NCI-H128 (cell line): ENCODE measurements at regions not wholly inside any gene's neighbourhood (a gene's known extent, or its start where the extent isn't known, plus 50 kb on each side); places are given as distances from the start of the nearest gene placed in this dataset.
"Not testable (repeated sequence)": the region's sequence is repeated elsewhere in the genome, so short reads cannot be mapped to it uniquely, and the experiment has no call there.

Source experiments
- DNase-seq: peaks from one replicate; lab custom pipeline; 2025; ENCODE audit not compliant: unreplicated experiment; lab: John Stamatoyannopoulos, UW

DNA sequence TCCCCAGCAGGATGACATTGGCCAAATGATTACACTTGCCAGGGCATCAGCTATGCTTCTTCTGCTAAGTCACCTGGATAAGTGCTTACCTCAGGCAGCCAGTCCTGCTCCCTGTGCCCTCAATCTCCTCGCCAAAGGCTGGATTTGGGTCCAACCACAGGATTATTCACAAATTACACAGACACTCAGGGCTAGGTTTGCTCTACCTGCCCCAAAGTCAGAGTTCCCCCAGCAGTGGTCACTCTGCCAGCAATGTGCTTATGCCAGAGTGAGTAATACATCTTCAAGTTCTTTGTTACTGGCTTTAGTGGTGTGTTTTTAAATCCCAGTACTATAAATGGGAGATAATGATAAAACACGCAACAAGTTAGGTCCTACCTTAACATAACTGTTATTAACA lies 189.7 kb upstream of the SEMA3D start:
- DNase-seq = no peak

DNA sequence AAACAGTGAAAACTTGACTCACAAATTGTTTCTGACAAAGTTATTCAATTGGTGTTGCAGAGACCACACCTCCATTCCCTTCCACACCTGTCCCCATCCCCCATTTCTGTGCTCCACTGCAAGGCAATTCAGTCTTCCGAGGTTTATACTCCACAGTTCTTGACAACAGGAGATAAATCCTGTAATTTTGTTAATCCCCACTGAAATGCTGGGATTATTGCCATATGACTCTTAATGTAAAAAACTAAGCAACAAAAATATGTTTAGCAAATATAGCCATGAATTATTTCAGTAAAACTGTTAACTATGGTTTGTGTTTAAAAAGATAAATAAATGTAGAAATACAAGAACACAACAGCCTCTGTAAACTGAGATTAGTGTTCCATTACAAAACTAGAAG lies 170.1 kb upstream of the SEMA3D start:
- DNase-seq = no peak

DNA sequence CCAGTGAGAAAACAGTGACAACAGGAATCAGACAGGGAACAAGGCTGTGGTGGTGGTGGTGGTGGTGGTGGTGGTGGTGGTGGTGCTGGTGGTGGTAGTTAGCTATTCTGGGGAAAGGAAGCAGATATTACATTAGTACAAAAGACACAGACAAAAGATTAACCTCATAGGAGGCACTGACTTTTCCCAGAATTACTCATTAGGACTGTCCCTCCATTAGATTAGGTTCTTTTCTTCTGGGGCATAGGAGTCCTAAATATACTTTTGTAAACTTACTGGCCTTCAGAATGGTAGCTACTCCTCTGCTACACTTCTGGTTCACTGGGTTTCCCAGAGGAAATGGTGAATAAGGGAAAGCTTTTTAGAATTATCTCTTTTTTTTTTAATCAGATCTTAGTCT lies 156.6 kb upstream of the SEMA3D start:
- no peak for DNase-seq

DNA sequence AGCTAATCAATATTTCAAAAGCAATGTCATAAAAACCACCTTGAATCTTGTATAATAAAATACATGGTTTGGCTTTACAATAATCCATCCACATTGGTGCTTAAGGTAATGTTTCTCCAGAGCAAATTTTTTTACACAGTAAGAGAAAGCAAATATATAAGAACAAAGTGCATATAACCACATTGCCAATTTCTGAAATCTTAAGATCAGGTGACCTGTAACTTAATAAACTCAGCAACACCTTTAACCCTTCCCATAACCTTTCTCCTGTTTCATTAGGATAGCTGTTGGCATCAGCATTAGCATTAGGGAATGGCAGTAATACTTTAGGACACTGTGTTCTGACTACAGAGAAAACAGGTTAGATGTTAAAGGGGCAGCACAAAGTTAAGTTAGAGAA lies 155.9 kb upstream of the SEMA3D start:
- no peak for DNase-seq

DNA sequence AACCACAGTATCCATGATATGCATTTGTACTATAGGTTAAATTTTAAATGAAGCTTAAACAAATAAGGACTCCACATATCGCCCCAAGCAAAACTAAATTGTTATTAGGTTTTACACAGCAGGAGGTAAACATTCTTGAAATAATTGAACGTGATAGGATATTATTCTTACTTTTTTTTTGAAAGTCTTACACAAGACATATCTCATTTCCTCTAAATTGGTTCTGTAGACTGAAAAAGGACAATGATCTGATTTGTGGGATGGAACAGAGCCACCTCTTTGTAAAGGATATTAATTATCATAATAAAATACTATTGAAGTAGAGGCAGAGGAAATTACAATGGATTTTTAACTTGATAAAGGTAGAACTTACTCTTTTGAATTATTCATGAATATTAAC lies 155.1 kb upstream of the SEMA3D start:
- DNase-seq = no peak

DNA sequence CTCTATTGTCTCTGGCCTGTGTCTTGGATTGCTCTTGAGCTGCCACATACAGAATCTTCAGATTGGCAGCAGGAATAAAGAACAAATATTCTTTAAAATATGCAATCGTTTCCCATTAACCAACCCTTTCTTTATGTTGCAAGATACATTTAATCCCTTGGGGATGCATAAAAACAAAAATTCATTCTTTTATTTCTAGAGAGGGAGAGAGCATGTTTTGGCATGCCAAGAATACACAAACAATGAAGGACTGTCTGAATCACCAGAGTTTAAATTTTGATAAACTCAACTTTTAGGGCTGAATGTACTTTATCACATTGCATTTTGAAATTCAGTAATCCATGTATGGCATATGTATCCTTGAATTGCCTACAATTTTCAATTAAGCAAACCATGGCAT lies 154.3 kb upstream of the SEMA3D start:
- no peak for DNase-seq

DNA sequence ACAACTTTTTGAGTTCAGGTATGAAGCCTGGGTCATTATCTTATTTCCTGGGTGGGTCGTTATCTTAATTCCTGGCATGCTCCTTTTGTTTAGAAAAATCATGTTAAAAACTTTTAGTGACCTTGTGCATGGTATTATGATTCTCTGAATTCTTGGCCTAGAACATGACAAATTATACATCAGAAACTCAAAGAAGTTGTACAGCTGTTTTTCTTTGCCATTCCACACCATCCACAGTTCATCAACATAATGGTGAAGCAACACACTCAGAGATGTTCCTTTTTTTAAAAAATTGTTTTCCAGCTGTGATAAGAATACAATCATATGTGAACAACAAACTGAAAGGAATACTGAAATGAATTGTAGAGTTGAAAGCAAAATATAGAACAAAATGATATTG lies 149.2 kb upstream of the SEMA3D start:
- DNase-seq = no peak

DNA sequence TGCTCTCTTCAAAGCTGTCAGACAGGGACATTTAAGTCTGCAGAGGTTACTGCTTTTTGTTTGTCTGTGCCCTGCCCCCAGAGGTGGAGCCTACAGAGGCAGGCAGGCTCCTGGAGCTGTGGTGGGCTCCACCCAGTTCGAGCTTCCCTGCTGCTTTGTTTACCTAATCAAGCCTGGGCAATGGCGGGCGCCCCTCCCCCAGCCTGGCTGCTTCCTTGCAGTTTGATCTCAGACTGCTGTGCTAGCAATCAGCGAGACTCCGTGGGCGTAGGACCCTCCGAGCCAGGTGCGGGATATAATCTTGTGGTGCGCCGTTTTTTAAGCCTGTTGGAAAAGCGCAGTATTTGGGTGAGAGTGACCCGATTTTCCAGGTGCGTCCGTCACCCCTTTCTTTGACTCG lies 148.3 kb upstream of the SEMA3D start:
- DNase-seq = not testable (repeated sequence)

DNA sequence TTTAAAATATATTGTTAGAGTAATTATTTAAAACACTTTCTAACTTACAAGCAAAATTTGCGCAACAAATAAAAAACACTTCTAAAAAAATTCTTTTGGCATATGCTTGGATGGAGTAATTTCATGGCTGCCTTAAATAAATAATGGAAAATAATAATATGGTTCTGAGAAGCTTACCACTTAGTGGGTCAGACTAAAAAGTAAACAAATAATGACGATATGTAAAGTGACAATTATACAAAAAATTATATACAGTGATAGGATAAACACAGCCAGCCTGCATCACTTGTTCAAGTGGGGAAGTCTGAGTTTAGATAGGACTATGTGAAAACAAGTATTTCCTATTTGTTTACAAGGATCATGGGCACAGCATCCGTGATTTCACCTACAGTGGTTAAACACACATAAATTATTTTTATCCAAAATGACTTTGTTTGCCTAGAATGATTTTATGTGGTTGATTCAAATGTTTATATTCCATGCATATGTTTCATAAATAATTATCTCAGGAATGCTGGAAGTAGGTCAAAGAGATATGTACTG lies 141.7 kb upstream of the SEMA3D start:
- DNase-seq = no peak

DNA sequence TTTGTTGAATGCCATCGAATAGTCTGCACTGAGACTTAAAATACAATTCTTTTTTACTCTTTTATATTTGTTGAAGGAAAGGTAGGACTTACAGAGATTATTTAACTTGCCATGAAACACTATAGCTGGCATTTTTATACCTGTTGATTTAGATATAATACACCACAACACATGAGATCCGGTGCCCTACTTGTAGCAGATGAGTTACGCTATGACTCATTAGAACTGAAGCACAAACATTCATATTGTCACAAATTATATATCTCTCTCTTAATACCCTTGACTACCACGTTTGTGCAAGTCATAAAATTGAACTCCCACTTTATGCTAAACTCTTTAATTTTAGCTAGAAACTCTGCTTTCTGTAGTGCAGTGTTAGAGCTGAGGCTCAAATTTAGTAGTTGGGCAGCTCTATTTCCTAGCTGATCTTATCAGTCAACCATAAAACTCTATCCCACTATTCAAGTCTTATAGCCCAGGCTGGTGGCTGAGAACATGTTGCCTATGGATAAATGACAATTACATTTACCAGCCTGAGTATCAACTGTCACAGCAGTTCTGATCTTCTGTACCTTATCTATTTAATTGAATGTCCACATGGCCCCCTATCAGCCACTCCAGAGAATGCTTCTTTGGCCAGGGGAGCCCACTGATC lies 137.4 kb upstream of the SEMA3D start:
- no peak for DNase-seq

DNA sequence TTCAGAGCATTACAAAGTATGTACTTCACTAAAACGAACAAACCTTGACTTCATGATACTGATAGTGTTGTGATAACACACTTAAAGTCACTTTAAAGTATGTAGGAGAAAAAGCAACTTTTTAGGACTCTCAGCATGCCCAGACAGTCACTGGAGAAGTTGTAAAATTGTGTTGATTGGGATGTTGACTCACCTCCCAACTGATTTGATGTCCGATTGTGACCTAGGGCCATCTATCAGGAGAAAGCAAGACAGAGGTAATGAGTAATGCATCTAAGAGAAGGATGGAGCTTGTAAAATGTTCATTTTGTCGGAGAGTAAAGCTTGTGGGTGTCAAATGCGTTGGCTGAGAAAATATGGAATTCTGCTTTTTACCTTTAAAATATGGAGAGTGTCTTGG lies 135.4 kb upstream of the SEMA3D start:
- DNase-seq = no peak

DNA sequence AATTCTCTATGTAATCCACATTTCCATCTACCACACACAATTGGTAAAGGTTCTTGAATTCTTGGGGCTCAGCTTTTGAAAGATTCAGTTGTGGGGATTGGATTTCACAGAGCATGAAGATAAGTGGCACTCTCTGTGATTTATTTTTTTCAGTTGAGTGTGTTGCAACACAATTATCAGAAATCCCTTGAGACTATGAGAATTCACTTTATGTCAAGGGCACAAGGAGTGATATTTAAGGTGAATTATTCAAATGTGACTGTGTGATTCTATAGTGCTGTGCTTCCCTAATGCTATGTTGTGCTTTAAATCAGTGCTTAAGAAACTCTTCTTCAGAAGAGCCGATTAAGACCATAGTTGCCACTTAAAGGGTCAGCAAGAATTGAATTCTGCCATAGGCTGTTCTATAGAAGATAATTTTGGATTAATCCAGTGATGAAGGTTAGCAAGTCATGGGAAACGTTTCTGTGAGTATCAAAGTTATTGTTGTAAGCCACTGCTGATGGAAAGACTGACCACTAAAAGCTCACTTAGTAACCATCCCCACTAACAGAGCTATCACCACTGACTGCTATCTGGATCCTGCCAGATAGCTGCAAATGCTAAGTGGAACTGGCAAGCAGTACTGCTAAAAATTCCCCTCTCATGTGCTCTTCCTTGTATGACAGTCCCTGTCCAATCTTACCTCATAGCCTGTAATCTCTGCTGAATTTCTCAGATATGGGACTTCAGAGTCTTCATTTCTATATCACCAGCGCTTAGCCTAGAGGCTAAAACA lies 134.0 kb upstream of the SEMA3D start:
- no peak for DNase-seq

DNA sequence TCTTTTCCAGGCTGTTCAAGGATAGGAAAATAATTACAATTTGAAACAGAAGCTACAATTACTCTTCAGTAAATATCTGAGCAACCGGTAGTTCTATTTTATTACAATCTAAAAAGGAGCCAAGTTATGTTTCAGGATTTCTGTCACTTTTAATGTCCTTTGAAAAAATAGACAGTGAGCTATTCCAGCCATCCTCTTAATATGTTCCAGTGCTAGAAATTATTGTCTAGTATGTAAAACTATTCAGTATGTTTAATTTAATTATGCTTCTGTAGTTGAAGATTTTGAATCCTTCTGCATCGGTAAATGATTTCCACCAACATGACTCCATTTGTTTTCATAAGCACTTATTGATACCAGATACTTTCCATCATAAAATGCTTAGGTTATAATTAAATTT lies 129.6 kb upstream of the SEMA3D start:
- DNase-seq = no peak

DNA sequence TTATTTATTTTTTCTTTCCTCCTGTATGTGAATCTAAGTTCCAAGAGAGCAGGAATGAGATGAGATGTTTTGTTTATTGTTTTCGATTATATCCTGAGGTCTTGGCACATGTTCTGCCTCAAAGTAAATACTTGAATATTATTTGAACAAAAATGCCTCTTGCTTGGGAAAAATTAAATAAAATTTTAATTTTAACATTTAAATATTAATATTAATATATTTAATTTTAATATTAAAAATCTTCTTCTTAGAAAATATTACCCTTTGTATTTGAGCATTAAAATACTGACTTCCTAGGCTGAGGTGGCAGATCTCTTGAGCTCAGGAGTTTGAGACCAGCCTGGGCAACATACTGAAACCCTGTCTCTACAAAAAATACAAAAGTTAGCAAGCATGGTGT lies 123.4 kb upstream of the SEMA3D start:
- no peak for DNase-seq

DNA sequence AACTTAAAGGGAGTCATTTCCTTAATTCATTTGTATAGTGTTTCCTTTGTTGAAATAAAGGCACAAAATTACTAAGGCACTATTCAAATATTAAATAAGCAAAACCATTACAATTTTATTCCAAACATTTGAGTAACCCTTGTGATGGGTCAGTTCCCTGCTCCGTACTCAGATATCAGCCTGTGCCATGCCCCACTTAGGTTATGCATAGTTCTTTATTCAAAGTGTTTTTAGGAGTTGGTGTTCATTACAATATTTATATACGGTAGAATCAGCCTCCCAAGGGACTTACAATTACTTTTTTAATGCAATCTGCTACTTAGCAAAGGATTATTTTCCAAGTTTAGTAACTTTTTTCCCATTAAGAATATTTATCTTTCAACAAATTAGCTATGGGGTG lies 119.3 kb upstream of the SEMA3D start:
- DNase-seq = no peak

DNA sequence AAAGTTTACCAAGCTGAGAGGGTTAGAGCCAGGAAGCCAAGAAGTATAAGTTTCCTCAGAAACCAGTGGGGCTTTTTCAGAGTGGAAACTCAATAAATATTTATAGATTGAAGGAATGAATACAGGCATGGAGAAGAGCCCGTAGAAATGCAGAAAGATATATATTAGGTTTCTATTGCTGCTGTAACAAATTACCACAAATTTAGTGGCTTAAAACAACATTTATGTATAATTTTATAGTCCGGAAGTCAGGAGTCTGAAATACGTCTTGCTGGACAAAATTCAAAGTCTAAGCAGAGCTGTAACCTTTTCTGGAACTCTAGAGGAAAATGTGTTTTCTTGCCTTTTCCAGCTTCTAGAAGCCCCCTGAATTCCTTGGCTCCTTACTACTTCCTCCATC lies 107.3 kb upstream of the SEMA3D start:
- DNase-seq = no peak

DNA sequence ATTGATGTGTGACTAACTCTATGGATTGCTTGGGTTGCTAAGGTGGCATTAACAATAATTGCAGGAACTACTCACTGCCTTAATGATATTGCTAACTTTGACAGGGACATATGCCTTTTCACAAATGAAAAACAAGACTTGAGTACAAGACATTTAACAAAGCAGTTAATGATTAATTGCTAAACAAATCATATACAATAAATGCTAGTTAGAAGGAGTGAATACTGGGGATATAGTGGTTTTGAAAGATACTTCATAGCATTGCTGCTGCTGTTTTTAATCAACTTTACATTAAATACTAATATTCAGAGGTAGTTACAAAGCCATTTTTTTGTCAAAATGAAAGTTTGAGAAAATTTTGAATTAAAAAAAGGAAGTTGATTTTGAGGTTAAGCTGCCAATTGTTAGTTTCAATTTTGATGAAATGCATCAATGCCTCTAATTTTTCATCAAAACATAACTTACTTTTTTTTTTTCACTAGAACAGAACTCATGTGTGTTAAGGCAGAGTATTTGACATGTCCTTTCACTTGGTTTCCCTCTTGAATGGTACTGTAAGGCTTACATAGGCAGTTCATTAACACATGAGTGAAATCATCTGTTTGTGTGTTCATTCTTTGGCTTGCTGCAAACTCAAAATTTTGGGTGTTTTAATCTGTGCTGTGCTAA lies 106.2 kb upstream of the SEMA3D start:
- no peak for DNase-seq

DNA sequence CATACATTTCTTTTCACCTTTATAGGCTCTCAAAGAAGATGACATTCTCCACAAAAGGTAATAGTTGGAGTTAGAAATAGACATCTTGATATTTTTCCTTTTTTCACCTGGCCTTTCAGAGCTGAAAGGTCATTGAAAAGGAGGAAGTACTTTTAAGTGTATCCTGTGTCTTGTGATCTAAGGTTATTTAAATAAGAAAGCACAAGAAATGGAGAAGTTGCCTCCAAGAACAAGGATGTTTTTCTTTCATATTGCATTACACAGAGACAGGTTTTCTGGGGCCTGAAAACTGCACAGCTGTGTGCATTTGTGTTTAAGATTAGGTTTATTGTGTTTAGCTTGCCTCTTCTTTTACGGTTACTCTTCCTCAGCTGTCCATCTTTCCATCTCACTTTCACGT lies 103.4 kb upstream of the SEMA3D start:
- no peak for DNase-seq

DNA sequence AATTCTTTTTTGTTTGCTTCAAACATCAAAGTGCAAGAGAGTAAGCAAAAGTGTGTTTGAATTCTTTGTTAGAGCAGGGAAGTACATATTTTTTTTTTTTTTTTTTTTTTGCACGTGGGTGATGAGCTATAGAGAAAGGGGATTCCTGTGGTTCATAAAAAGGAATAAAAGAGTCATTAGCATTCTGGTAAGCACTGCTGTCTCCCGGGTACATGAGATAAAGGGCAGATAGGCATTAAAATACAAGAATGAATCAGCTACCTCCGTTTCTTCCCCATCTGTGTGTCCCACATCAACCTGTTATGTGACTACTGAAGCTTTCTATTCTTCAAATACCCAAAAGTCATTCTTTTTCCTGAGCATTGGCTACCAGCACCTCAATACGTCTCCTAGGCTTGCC lies 102.4 kb upstream of the SEMA3D start:
- no peak for DNase-seq

DNA sequence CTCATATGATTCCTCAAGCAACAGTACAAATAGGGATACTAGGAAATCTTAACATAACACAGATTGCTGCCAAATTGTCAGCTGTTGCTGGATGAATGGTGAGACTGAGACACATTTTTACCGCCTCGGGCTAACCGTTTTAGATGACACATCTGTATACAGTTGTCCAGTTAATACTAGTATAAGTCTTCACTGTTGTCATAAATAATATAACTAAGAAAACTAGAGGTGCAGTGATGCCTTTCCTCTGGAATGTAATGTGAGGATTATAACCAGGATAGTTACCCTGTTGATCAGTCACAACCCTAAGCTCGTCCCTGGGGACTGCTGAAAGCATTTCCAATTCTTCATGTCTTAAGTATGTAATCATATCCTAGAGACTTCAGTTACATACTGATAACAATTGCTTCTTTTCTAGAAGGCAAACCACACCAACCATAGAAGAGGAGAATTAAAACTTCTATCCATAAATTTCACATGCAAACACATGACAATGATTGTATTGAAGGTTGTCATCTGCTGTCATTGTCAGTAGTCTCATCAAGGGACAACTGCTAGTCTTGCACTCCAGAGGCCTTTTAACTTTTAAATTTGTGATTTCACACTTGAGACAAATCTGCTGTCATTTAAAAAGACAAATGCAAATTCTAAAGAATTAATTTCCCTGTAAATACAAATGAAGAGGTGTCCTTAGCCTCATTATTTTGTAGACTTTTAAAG lies 100.4 kb upstream of the SEMA3D start:
- no peak for DNase-seq

DNA sequence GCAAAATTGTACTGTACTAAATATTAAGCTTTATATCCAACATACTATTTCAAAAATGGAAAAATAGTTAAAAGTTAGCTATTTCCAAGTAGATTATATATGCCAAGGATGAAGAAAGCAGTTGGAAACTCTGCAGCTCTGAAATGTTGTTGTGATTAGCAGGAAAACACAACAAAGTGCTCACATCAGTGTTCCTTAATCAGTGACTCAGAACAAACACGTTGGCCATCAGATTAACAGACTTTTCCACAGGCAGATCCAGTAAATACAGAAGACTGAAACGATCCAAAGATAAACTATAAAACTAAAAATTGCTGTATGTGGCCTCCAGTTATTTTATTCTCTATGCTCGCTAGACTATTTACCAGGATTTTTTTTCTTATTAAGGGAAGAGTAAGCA lies 99.6 kb upstream of the SEMA3D start:
- no peak for DNase-seq

DNA sequence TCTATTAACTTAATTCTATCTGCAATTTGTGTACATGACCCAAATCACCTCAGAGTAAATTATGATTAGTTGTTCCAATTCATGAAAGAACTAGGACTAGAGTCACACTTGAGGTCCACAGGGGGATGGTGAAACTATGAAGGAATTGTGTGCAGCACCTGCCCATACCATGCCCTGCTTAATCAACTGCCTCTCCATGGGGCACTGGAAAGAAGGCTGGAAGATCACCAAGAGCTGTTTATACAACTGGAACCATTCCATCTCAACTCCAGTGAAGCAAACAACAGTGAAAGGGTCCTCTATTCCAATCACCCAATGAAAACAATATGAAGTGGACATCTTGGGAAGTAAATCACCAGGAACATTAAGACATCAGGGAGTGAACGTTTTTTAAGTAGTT lies 98.7 kb upstream of the SEMA3D start:
- DNase-seq = no peak
